HCT116 (cell line): ENCODE measurements at regions not wholly inside any gene's neighbourhood (a gene's known extent, or its start where the extent isn't known, plus 50 kb on each side); places are given as distances from the start of the nearest gene placed in this dataset.

Source experiments
- CBX3 ChIP-seq: IDR thresholded peaks from 2 replicates; pipeline ENCODE4 v1.6.1; 2012; ENCODE audit warnings: low read depth
- CTCF ChIP-seq, 3 experiments: fragments of 200-600 bp in 1 of 3; sonication (generic) in 1 of 3; IDR thresholded peaks in 2 of 3; conservative IDR thresholded peaks in 1 of 3; 2 replicates each; pipeline ENCODE4 v1.5.1; 2012 to 2017; ENCODE audit warnings: low read depth in 2 of 3, low read length in 2 of 3, antibody characterized with exemption in 1 of 3, borderline replicate concordance in 1 of 3, control low read depth in 1 of 3, mild to moderate bottlenecking in 1 of 3, mixed read lengths in 1 of 3, mixed run types in 1 of 3, moderate library complexity in 1 of 3; ENCODE audit not compliant: insufficient read depth in 1 of 3

DNA sequence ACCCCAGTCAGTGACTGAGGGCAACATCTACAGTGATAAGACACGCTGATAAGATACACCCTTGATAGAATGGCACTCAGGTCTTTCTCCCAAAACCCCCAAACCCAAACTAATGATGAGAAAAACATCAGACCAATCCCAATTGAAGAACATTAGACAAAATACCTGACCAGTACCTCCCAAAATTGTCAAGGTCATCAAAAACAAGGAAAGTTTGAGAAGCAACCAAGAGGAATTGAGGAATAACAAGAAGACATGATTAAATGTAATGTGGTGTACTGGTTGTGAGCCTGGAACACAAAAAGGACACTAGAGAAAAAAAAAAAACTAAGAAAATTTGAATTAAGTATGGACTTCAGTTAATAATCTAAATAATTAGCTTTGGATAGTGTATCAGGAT is 222.8 kb downstream of the GAS1 start:
- no peak for TF ChIP-seq CTCF (IDR thresholded peaks at IDR 0.05 in 2 of 3, conservative IDR thresholded peaks at IDR 0.05 in 1 of 3; ENCODE audit: borderline replicate concordance in 1 of 3, insufficient read depth in 1 of 3, low read depth in 2 of 3, low read length in 2 of 3)
- TF ChIP-seq CBX3 = no peak
